Progenitor cell of endocrine pancreas (in vitro differentiated cells): ENCODE measurements at regions not wholly inside any gene's neighbourhood (a gene's known extent, or its start where the extent isn't known, plus 50 kb on each side); places are given as distances from the start of the nearest gene placed in this dataset.
"Not testable (repeated sequence)": the region's sequence is repeated elsewhere in the genome, so short reads cannot be mapped to it uniquely, and the experiment has no call there.

Experiments
- DNase-seq: peaks from one replicate; pipeline ENCODE4 v3.0.0; 2021; ENCODE audit warnings: low spot score; ENCODE audit not compliant: unreplicated experiment
- H3K27ac Mint-ChIP-seq: 2 replicates; pipeline ENCODE4 v1.8.0; 2021; ENCODE audit warnings: mild to moderate bottlenecking, moderate library complexity, mixed read lengths
- H3K27me3 Mint-ChIP-seq: 2 replicates; pipeline ENCODE4 v1.8.0; 2021; ENCODE audit warnings: mixed read lengths
- H3K36me3 Mint-ChIP-seq: 2 replicates; pipeline ENCODE4 v1.8.0; 2022; ENCODE audit warnings: mixed read lengths; ENCODE audit not compliant: insufficient read depth
- H3K4me1 Mint-ChIP-seq: 2 replicates; pipeline ENCODE4 v1.8.0; 2021; ENCODE audit warnings: low read depth, mixed read lengths
- H3K4me3 Mint-ChIP-seq: 2 replicates; pipeline ENCODE4 v1.8.0; 2021; ENCODE audit warnings: low read depth, mild to moderate bottlenecking, moderate library complexity, mixed read lengths
- H3K9me3 Mint-ChIP-seq: 2 replicates; pipeline ENCODE4 v1.8.0; 2021; ENCODE audit warnings: low read depth, mixed read lengths
- TF ChIP-seq, protein P1 (sequence below): fragments of 200-600 bp; sonication (generic); IDR thresholded peaks from one replicate; pipeline ENCODE4 v1.5.0; 2021; ENCODE audit warnings: antibody characterized with exemption, mild to moderate bottlenecking; ENCODE audit not compliant: unreplicated experiment

DNA sequence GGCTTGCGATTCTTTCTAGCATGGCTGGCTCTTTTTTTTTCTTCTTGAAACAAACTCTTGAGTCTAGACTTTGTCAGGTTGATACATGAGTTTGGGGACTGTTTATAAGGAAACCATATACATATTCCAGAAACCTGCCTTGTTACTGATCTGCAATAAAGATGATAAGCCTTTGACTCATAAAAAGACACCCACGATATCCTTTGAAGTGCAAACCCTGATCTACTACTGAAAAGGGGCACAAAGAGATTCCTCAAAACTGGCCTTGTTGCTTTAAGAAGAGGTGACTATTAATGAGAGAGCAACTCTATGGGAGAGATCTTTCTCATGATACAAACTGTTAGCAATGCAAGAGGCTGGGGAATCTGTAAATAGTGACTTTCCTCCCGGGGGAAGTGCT is 247.1 kb downstream of the ANKRD30B start:
- not testable (repeated sequence) for H3K4me3 Mint-ChIP-seq, H3K36me3 Mint-ChIP-seq, H3K4me1 Mint-ChIP-seq, DNase-seq, H3K27me3 Mint-ChIP-seq, H3K27ac Mint-ChIP-seq
- H3K9me3 Mint-ChIP-seq, result peaks cover 16% of the 10 kb centered on the region

DNA sequence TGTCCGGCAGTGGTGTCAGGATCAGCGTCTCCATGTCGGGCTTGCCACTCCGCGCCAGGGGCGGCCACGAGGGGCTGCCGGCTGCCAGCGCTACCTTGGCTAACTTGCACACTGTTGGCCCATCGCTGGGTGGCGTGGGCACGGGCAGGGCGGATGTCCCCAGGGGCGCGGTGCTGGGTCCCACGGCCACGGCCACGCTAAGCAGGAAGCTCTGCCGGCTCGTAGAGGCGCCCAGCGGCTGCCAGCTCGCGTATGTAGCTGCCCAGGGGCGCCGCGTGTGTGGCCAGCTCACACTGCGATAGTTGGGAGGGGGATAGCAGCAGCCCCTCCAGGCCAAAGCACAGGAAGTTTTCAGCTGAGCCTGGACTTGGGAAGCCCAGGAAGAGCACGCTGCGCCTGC is 249.4 kb downstream of the ANKRD30B start:
- no peaks in the 10 kb centered on the region for H3K27me3 Mint-ChIP-seq
- H3K4me3 Mint-ChIP-seq, result no peak overlapping the region
- no peak overlapping the region for H3K27ac Mint-ChIP-seq
- TF ChIP-seq, protein P1, sequence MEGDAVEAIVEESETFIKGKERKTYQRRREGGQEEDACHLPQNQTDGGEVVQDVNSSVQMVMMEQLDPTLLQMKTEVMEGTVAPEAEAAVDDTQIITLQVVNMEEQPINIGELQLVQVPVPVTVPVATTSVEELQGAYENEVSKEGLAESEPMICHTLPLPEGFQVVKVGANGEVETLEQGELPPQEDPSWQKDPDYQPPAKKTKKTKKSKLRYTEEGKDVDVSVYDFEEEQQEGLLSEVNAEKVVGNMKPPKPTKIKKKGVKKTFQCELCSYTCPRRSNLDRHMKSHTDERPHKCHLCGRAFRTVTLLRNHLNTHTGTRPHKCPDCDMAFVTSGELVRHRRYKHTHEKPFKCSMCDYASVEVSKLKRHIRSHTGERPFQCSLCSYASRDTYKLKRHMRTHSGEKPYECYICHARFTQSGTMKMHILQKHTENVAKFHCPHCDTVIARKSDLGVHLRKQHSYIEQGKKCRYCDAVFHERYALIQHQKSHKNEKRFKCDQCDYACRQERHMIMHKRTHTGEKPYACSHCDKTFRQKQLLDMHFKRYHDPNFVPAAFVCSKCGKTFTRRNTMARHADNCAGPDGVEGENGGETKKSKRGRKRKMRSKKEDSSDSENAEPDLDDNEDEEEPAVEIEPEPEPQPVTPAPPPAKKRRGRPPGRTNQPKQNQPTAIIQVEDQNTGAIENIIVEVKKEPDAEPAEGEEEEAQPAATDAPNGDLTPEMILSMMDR, result no peak
- H3K36me3 Mint-ChIP-seq, result no peaks in the 10 kb centered on the region
- no peak for DNase-seq
- H3K9me3 Mint-ChIP-seq, result peaks cover 16% of the 10 kb centered on the region
- no peaks in the 10 kb centered on the region for H3K4me1 Mint-ChIP-seq

DNA sequence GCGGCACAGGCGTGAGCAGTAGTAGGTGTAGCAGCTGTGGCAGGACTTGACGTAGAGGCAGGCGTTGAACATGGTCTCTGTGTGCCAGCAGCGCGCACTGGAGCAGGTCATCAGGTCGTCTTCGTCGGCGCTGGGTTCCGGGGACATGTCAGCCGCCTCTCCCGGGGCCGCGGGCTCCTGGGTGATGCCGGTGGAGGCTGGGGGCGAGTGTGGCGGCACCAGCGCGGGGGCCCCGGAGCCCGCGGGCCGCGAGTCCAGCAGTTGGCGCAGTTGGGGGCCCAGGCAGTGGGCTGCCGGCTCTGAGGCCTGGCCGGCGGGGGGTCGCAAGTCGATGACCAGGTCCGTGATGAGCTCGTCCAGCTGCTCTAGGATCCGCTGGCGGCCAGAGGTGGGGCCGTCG is 249.9 kb downstream of the ANKRD30B start:
- H3K4me1 Mint-ChIP-seq, H3K27ac Mint-ChIP-seq, DNase-seq, H3K36me3 Mint-ChIP-seq, H3K27me3 Mint-ChIP-seq, H3K4me3 Mint-ChIP-seq: not testable (repeated sequence)
- H3K9me3 Mint-ChIP-seq, result peaks cover 16% of the 10 kb centered on the region

DNA sequence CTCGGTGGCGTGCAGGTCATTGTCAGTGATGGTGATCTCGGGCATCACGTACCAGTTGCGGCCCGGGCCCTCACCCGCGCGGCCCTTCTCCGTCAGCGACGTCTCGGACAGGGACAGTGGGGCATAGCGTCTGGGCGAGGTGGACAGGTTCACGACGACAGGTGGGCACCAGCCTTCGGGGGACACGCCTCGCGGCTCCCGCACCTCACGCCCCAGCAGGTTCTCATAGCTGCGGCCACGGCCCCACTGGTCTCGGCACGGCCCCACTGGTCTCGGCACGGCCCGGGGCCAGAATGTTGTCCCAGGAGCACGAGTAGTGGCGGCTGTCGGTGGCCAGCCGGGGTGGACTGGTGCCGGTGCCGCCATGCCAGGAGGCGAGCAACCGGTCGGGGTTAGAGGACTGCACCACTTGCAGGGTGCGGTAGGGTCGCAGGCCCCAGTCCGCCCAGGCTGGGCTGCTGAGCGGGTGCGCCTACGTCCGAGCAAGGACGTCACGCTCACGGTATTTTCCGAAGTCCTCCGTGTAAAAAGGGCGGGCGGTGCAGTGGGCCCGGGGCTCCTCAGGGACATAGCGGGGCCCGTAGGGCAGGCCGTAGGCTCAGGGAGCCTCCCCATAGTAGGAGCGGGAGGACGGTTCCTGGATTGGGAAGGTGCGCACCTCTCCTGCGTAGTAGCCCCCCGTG is 250.5 kb downstream of the ANKRD30B start:
- H3K27ac Mint-ChIP-seq, H3K27me3 Mint-ChIP-seq, DNase-seq, H3K4me1 Mint-ChIP-seq, H3K4me3 Mint-ChIP-seq, H3K36me3 Mint-ChIP-seq: not testable (repeated sequence)
- H3K9me3 Mint-ChIP-seq, result peaks cover 16% of the 10 kb centered on the region

DNA sequence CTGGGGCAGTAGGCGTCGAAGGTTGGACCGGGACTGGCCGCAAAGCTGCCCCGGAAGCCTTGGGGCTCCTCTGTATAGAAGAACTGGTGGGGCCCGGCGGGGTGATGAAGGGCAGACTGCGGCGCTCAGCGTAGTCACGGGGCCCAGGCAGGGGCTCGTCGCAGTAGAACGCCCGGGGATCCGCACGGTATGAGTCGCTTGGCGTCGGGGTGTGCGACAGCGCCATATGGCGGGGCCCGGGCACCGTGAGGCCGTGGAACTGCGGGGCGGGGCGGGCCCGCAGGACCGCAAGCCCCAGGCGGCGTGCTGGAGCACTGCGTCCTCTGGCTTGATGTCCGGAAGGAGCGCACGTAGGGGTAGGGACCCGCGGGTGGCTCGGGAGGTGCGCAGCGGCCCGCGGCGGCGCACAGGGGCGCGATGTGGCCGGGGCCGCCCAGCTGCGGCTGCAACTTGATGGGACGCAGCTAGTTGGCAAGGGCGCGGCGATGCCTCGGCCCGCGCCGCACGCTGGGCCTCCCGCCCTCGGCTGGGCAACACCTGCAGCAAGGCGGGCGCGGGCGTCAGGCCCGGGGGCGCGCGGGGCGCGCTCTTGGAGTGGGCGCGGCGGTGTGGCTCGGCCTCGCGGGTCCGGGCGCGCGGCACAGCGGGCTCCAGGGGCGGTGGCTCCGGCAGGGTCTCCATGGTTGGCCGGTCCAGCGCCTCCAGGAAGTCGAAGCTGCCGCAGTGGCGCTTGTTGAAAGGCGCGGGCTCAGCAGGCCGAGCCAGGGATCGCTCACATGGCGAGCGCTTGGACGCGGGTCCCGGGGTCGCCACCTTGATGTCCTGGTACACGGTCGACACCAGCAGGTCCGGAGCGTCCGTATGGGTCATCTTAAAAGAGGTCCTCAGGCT is 251.4 kb downstream of the ANKRD30B start:
- TF ChIP-seq, protein P1, result no peak
- no peaks in the 10 kb centered on the region for H3K27me3 Mint-ChIP-seq
- no peak overlapping the region for H3K27ac Mint-ChIP-seq
- peaks cover 13% of the 10 kb centered on the region for H3K9me3 Mint-ChIP-seq
- H3K4me3 Mint-ChIP-seq, result no peak overlapping the region
- H3K4me1 Mint-ChIP-seq, result no peaks in the 10 kb centered on the region
- H3K36me3 Mint-ChIP-seq, result no peaks in the 10 kb centered on the region
- no peak for DNase-seq

DNA sequence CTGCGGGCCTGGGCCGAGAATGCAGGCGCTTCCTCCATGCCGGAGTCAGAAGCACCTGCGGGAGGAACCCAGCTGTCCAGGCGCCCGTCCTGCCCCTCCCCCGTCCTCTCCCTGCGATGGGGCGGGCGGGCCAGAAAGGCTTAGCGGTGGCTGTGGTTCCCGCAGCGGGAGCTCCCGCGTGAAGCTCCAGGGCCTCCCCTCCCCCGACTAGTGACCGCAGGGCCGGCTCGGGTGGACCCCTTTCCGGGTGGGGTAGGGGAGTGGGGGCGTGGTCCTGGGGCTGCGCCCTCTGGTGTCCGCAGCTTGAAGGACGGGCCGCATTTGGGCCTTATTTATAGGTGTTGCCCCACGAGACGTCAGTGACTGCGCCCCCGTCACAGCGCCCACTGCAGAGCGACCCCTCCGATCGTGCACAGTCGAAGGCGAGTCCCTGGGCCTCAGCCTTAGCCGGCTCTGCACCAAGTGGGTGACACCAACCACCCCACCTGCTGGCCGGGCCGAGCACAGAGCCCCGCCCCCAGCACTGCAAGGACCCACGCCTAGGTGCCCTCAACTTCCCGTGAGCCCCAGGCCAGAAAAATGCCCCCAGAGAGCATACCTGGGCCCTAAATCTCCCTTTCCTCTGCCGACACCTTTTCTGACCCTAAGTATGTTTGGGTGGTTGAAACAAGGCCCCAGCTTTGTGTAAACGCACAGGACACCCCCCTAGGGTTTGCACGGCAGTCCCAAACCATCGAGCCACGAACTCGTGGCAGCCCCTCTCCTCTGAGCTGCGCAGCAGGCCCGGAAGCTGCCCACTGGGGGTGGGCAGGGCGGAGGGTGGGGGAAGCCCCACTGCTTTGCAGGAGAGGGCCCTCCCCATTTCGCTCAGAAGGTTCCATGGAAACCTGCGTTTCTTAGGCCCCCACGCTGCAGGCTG is 252.4 kb downstream of the ANKRD30B start:
- H3K36me3 Mint-ChIP-seq, DNase-seq, H3K27ac Mint-ChIP-seq, H3K4me1 Mint-ChIP-seq, H3K9me3 Mint-ChIP-seq, H3K27me3 Mint-ChIP-seq, H3K4me3 Mint-ChIP-seq: not testable (repeated sequence)

DNA sequence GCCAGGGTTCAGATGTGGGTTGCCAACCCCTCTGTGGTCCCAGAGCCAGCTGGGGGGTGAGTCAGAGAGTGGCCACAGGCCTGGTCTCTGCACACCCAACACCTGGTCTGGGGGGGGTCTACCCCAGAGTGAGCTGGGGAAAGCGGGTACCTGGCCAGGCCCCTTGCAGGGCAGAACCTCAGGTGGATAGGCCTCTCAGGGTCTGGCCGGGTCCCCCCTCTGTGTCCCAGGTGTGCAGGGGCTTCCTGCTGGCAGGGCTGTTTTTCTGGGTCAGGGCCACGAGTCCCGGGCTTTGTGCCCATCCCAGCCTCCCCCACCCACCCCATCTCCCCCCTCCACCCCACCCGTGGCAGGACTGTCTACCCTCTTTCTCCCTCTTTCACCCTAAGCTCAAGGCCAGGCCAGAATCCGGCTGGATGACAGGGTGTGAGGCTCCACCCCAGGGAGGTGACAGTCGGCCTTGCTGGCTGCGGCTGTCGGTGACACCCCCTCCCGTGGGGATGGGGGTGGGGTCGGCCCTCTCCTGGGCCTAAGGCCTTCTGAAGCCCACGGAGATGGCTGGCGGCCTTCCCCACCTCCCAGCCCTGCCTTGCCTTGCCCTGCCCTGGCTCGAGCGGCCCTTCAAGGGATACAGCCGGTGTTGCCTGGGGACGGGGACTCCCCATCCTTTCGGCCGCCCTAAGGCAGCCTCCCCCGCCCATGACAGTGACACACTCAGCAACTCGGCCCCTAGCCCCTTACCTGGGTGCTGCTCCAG is 253.2 kb downstream of the ANKRD30B start:
- H3K4me1 Mint-ChIP-seq, H3K36me3 Mint-ChIP-seq, H3K27ac Mint-ChIP-seq, H3K9me3 Mint-ChIP-seq, H3K27me3 Mint-ChIP-seq, DNase-seq, H3K4me3 Mint-ChIP-seq: not testable (repeated sequence)

DNA sequence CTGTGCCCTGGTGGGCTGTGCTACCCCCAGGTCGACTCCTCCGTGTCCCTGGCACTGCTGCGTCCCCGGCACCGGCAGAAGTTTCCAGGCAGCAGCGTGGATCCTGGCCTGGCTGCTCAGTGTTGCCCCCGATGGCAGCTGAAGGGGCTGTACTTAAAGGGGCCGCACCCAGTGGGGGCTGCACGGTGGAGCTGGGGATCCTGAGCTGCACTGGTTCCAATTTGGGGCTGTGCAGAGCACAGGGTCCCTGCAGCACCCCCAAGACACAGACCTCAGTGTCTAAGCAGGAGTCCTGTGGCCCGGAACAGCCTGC is 253.8 kb downstream of the ANKRD30B start:
- H3K36me3 Mint-ChIP-seq, H3K4me3 Mint-ChIP-seq, H3K27me3 Mint-ChIP-seq, DNase-seq, H3K27ac Mint-ChIP-seq, H3K4me1 Mint-ChIP-seq, H3K9me3 Mint-ChIP-seq: not testable (repeated sequence)

DNA sequence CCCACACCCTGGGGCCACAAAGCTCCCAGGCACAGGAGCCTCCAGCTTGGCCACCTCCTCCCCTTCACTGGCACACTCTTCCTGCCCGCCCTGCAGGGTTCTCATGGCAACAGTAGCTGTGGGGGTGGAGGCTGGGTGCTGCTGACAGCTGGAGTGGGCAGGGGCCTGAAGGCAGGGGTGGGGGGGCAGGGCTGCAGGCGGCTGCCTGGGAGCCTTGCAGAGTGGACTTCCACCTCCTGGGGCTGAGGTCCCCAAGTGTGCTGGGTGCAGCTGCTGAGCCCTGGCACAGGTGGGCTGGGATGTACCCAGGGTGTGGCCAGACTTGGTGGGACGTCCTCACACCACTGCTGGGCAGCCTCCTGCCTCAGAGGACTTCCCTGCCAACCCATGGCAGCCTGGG is 254.8 kb downstream of the ANKRD30B start:
- not testable (repeated sequence) for H3K27ac Mint-ChIP-seq, H3K4me1 Mint-ChIP-seq, H3K4me3 Mint-ChIP-seq, H3K27me3 Mint-ChIP-seq, H3K36me3 Mint-ChIP-seq, H3K9me3 Mint-ChIP-seq, DNase-seq

DNA sequence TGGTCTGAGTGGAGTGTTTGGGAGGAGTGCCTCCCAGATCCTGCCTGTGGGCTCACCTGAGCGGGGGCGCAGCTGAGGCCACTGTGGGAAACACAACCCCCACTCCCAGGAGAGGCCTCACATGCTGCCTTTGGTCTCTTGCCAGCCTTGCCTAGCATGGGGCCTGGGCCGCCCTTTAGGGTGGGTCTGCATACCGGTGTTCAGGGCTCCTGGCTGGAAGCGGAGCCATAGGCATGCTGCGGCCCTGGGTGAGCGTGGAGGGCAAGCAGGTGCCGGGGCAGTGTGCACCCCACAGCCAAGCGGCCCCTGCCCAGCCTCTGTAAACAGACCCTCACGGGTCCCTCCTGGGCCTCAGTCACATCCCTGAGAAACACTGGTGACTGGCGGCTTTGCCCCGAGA is 255.3 kb downstream of the ANKRD30B start:
- not testable (repeated sequence) for DNase-seq, H3K4me3 Mint-ChIP-seq, H3K36me3 Mint-ChIP-seq, H3K27ac Mint-ChIP-seq, H3K4me1 Mint-ChIP-seq, H3K27me3 Mint-ChIP-seq
- peaks cover 12% of the 10 kb centered on the region for H3K9me3 Mint-ChIP-seq
